Neuronal stem cell (in vitro differentiated cells): ENCODE measurements at regions not wholly inside any gene's neighbourhood (a gene's known extent, or its start where the extent isn't known, plus 50 kb on each side); places are given as distances from the start of the nearest gene placed in this dataset.

ENCODE experiments used
- DNase-seq: peaks from one replicate; pipeline ENCODE4 v3.0.0-alpha.2; 2013; ENCODE audit warnings: low spot score
- H2AFZ ChIP-seq: one replicate; pipeline ENCODE4 v1.6.1; 2013; ENCODE audit warnings: mild to moderate bottlenecking, low read length, inconsistent platforms
- H2AK5ac ChIP-seq: 2 replicates; pipeline ENCODE4 v1.6.1; 2013; ENCODE audit warnings: low read depth, mild to moderate bottlenecking, inconsistent platforms, low read length, moderate library complexity, mixed read lengths
- H2BK120ac ChIP-seq: 2 replicates; pipeline ENCODE4 v1.6.1; 2013; ENCODE audit warnings: low read depth, mild to moderate bottlenecking, inconsistent platforms, low read length, moderate library complexity, mixed read lengths
- H2BK12ac ChIP-seq: one replicate; pipeline ENCODE4 v1.6.1; 2013; ENCODE audit warnings: low read length, inconsistent platforms
- H2BK15ac ChIP-seq: 2 replicates; pipeline ENCODE4 v1.6.1; 2013; ENCODE audit warnings: mild to moderate bottlenecking, low read length, inconsistent platforms, mixed read lengths
- H2BK5ac ChIP-seq: one replicate; pipeline ENCODE4 v1.6.1; 2013; ENCODE audit warnings: inconsistent platforms, mild to moderate bottlenecking, low read length, moderate library complexity
- H3K14ac ChIP-seq: one replicate; pipeline ENCODE4 v1.6.1; 2013; ENCODE audit warnings: low read length, inconsistent platforms
- H3K18ac ChIP-seq: 2 replicates; pipeline ENCODE4 v1.6.1; 2013; ENCODE audit warnings: low read length, inconsistent platforms
- H3K23ac ChIP-seq: 2 replicates; pipeline ENCODE4 v1.6.1; 2013; ENCODE audit warnings: low read depth, mild to moderate bottlenecking, mixed read lengths, low read length, inconsistent platforms; ENCODE audit not compliant: poor library complexity
- H3K27ac ChIP-seq: replicated peaks from 3 replicates; pipeline ENCODE4 v1.5.1; 2013; ENCODE audit warnings: low read length, inconsistent platforms
- H3K27me3 ChIP-seq, 3 experiments: 2 replicates each; pipeline ENCODE4 v1.6.1; 2013; ENCODE audit warnings: low read length in 3 of 3, mild to moderate bottlenecking in 2 of 3, inconsistent platforms in 1 of 3, low read depth in 1 of 3, mixed read lengths in 1 of 3, moderate library complexity in 1 of 3; ENCODE audit not compliant: control insufficient read depth in 3 of 3, insufficient read depth in 3 of 3
- H3K36me3 ChIP-seq, 2 donors: replicated peaks in 1 of 2; 2 replicates each; pipeline ENCODE4 v1.6.1; 2013; ENCODE audit warnings: low read length in 2 of 2; ENCODE audit not compliant: control insufficient read depth in 2 of 2, insufficient read depth in 2 of 2
- H3K4ac ChIP-seq: 2 replicates; pipeline ENCODE4 v1.6.1; 2013; ENCODE audit warnings: inconsistent platforms, mild to moderate bottlenecking, low read length, moderate library complexity
- H3K4me1 ChIP-seq, 2 donors: 1 replicate in 1 of 2; 2 replicates in 1 of 2; pipeline ENCODE4 v1.6.1; 2013; ENCODE audit warnings: low read length in 2 of 2, low read depth in 1 of 2; ENCODE audit not compliant: control insufficient read depth in 2 of 2, insufficient read depth in 1 of 2
- H3K4me2 ChIP-seq: one replicate; pipeline ENCODE4 v1.6.1; 2013; ENCODE audit warnings: mild to moderate bottlenecking, low read length, inconsistent platforms; ENCODE audit not compliant: insufficient read depth, poor library complexity, severe bottlenecking
- H3K4me3 ChIP-seq, 2 donors: 2 replicates each; pipeline ENCODE4 v1.5.1; 2013; ENCODE audit warnings: low read length in 2 of 2, mild to moderate bottlenecking in 2 of 2, inconsistent platforms in 1 of 2, moderate library complexity in 1 of 2
- H3K79me1 ChIP-seq: one replicate; pipeline ENCODE4 v1.6.1; 2013; ENCODE audit warnings: low read depth, mild to moderate bottlenecking, inconsistent platforms, low read length, moderate library complexity
- H3K9ac ChIP-seq: one replicate; pipeline ENCODE4 v1.6.1; 2013; ENCODE audit warnings: mild to moderate bottlenecking, low read depth, low read length, inconsistent platforms; ENCODE audit not compliant: poor library complexity
- H3K9me3 ChIP-seq, 2 donors: replicated peaks in 1 of 2; 2 replicates each; pipeline versions ENCODE3 to v1.6.1; 2013; ENCODE audit warnings: low read length in 2 of 2, mild to moderate bottlenecking in 2 of 2, inconsistent platforms in 1 of 2, low read depth in 1 of 2, mixed read lengths in 1 of 2, moderate library complexity in 1 of 2; ENCODE audit not compliant: control insufficient read depth in 2 of 2, insufficient read depth in 1 of 2
- H4K8ac ChIP-seq: one replicate; pipeline ENCODE4 v1.6.1; 2013; ENCODE audit warnings: low read depth, mild to moderate bottlenecking, inconsistent platforms, low read length, moderate library complexity
- H4K91ac ChIP-seq: one replicate; pipeline ENCODE4 v1.6.1; 2013; ENCODE audit warnings: low read length, low read depth, mild to moderate bottlenecking, inconsistent platforms; ENCODE audit not compliant: poor library complexity
- WGBS, 2 donors: extraction: QIAGEN DNeasy Blood & Tissue Kit; methylation state at CpG; one replicate each; pipeline ENCODE4 v1.1.7; 2013; ENCODE audit warnings: missing lambda C conversion rate in 2 of 2, mixed read lengths in 1 of 2; ENCODE audit not compliant: insufficient read length in 2 of 2, insufficient replicate concordance in 1 of 2; ENCODE audit errors: extremely low coverage in 2 of 2; 5-methylcytosine and 5-hydroxymethylcytosine counted together

- WGBS, 2 donors = no CpG with 5 or more reads among the region's 4 CpGs
- Histone ChIP-seq H3K4me2 (no peak overlapping the region), H3K14ac (no peak overlapping the region), H3K4ac (no peak overlapping the region), H3K27me3 (peaks cover 0 to 4% (median 0%) of the 10 kb centered on the region in 3 experiments), H3K27ac (no peak overlapping the region), H3K36me3 (no peaks in the 10 kb centered on the region), H3K18ac (no peak overlapping the region), H3K9ac (no peak overlapping the region), H4K91ac (no peak overlapping the region), H3K9me3 (no peaks in the 10 kb centered on the region), H3K79me1 (no peaks in the 10 kb centered on the region), H3K23ac (no peak overlapping the region), H2BK12ac (no peak overlapping the region), H2BK5ac (no peak overlapping the region), H3K4me1 (peaks cover 0 to 6% of the 10 kb centered on the region in 2 donors), H2AFZ (no peak overlapping the region), H3K4me3 (no peak overlapping the region), H4K8ac (no peak overlapping the region), H2AK5ac (no peak overlapping the region), H2BK15ac (no peak overlapping the region), H2BK120ac (no peak overlapping the region)
- no peak for DNase-seq
Measured at GRCh38 chr16:20181416-20181815, 107.7 kb upstream of the GPR139 start.

- no peak overlapping the region for H2BK15ac ChIP-seq
- H3K18ac ChIP-seq = no peak overlapping the region
- H3K27ac ChIP-seq = no peak overlapping the region
- no peaks in the 10 kb centered on the region for H3K79me1 ChIP-seq
- no peak overlapping the region for H2AFZ ChIP-seq
- H3K27me3 ChIP-seq = peaks cover 0 to 4% (median 0%) of the 10 kb centered on the region in 3 experiments
- no peak overlapping the region for H3K4ac ChIP-seq
- H4K8ac ChIP-seq = no peak overlapping the region
- peaks cover 0 to 8% of the 10 kb centered on the region in 2 donors for H3K4me1 ChIP-seq
- no peaks in the 10 kb centered on the region for H3K36me3 ChIP-seq
- H4K91ac ChIP-seq = no peak overlapping the region
- H3K14ac ChIP-seq = no peak overlapping the region
- no peak overlapping the region for H2BK5ac ChIP-seq
- no peaks in the 10 kb centered on the region for H3K9me3 ChIP-seq
- no peak overlapping the region for H2BK120ac ChIP-seq
- H3K9ac ChIP-seq = no peak overlapping the region
- H3K23ac ChIP-seq = no peak overlapping the region
- DNase-seq = no peak
- no peak overlapping the region for H2AK5ac ChIP-seq
- H2BK12ac ChIP-seq = no peak overlapping the region
- no peak overlapping the region for H3K4me3 ChIP-seq
- no peak overlapping the region for H3K4me2 ChIP-seq
- no CpG with 5 or more reads among the region's 5 CpGs for WGBS, 2 donors
Measured at GRCh38 chr16:20178297-20178696, 104.6 kb upstream of the GPR139 start.

- no CpG with 5 or more reads among the region's 3 CpGs for WGBS, 2 donors
- peaks cover 0 to 4% (median 0%) of the 10 kb centered on the region in 3 experiments for H3K27me3 ChIP-seq
- no peak overlapping the region for H3K9ac ChIP-seq
- H3K36me3 ChIP-seq = no peaks in the 10 kb centered on the region
- no peaks in the 10 kb centered on the region for H3K9me3 ChIP-seq
- H2BK120ac ChIP-seq = no peak overlapping the region
- H3K4me2 ChIP-seq = no peak overlapping the region
- H3K14ac ChIP-seq = no peak overlapping the region
- H3K18ac ChIP-seq = no peak overlapping the region
- no peak overlapping the region for H3K27ac ChIP-seq
- H4K8ac ChIP-seq = no peak overlapping the region
- H2BK5ac ChIP-seq = no peak overlapping the region
- H2AK5ac ChIP-seq = no peak overlapping the region
- H2AFZ ChIP-seq = no peak overlapping the region
- no peak overlapping the region for H2BK15ac ChIP-seq
- DNase-seq = no peak
- H3K4me3 ChIP-seq = no peak overlapping the region
- H3K4me1 ChIP-seq = peaks cover 0 to 8% of the 10 kb centered on the region in 2 donors
- H2BK12ac ChIP-seq = no peak overlapping the region
- no peak overlapping the region for H3K23ac ChIP-seq
- no peak overlapping the region for H3K4ac ChIP-seq
- H4K91ac ChIP-seq = no peak overlapping the region
- no peaks in the 10 kb centered on the region for H3K79me1 ChIP-seq
Measured at GRCh38 chr16:20175358-20175757, 101.7 kb upstream of the GPR139 start.

GRCh38 chr16:20167323-20167722, 93.6 kb upstream of the GPR139 start:
- no peak overlapping the region for H3K9ac ChIP-seq
- H3K23ac ChIP-seq = no peak overlapping the region
- H3K4me3 ChIP-seq = no peak overlapping the region
- H3K36me3 ChIP-seq = no peaks in the 10 kb centered on the region
- no peak overlapping the region for H3K18ac ChIP-seq
- H2BK12ac ChIP-seq = no peak overlapping the region
- no peak overlapping the region for H2BK15ac ChIP-seq
- no peak overlapping the region for H4K8ac ChIP-seq
- peaks cover 0 to 11% of the 10 kb centered on the region in 2 donors for H3K4me1 ChIP-seq
- no peaks in the 10 kb centered on the region for H3K27me3 ChIP-seq
- no peak for DNase-seq
- H2AK5ac ChIP-seq = no peak overlapping the region
- H2AFZ ChIP-seq = no peak overlapping the region
- H3K79me1 ChIP-seq = no peaks in the 10 kb centered on the region
- H3K14ac ChIP-seq = no peak overlapping the region
- WGBS, 2 donors = no CpG with 5 or more reads among the region's 1 CpG
- H3K27ac ChIP-seq = peak overlapping the region; percentile 63
- H3K4me2 ChIP-seq = no peak overlapping the region
- no peak overlapping the region for H2BK5ac ChIP-seq
- H2BK120ac ChIP-seq = no peak overlapping the region
- H3K4ac ChIP-seq = no peak overlapping the region
- H4K91ac ChIP-seq = no peak overlapping the region
- no peaks in the 10 kb centered on the region for H3K9me3 ChIP-seq
